Ishikawa (cell line): ENCODE measurements at regions not wholly inside any gene's neighbourhood (a gene's known extent, or its start where the extent isn't known, plus 50 kb on each side); places are given as distances from the start of the nearest gene placed in this dataset.

ENCODE experiments used
- CREB1 ChIP-seq: IDR thresholded peaks from 2 replicates; pipeline ENCODE4 v1.6.1; 2012; ENCODE audit warnings: low read depth
- EP300 ChIP-seq: IDR thresholded peaks from 2 replicates; pipeline ENCODE4 v1.6.1; 2012; ENCODE audit warnings: borderline replicate concordance
- RAD21 ChIP-seq: IDR thresholded peaks from 2 replicates; pipeline ENCODE4 v1.6.1; 2012; ENCODE audit warnings: low read depth
- TAF1 ChIP-seq: IDR thresholded peaks from 2 replicates; pipeline ENCODE4 v1.6.1; 2012; ENCODE audit warnings: low read depth, mild to moderate bottlenecking
- TEAD4 ChIP-seq: IDR thresholded peaks from 2 replicates; pipeline ENCODE4 v1.6.1; 2012
- ZBTB7A ChIP-seq: IDR thresholded peaks from 2 replicates; pipeline ENCODE4 v1.6.1; 2012; ENCODE audit warnings: low read depth

GRCh38 chr12:96131230-96131788 lies 62.9 kb upstream of the ELK3 start:
- TF ChIP-seq EP300 (no peak), ZBTB7A (no peak), TAF1 (no peak), CREB1 (no peak), TEAD4 (no peak), RAD21 (no peak)
